Calu3 (cell line): ENCODE measurements at regions not wholly inside any gene's neighbourhood (a gene's known extent, or its start where the extent isn't known, plus 50 kb on each side); places are given as distances from the start of the nearest gene placed in this dataset.

ENCODE experiments used
- BruUV-seq: library from RNA; stranded (reverse); fragments of 400-500 nt; replicated peaks from 2 replicates; lab custom pipeline; 2021; lab: Mats Ljungman, UMichigan
- CTCF ChIA-PET: fragments of 300-600 bp; sonication (Branson Sonifier 250); formaldehyde crosslinking; loops from one replicate; lab custom pipeline; 2022; ENCODE audit warnings: antibody characterized with exemption; lab: Charles Lee
- DNase-seq: peaks from one replicate; pipeline ENCODE4 v3.0.0; 2022
- H3K27ac Mint-ChIP-seq: one replicate; pipeline ENCODE4 v1.8.0; 2022; ENCODE audit warnings: mixed read lengths; ENCODE audit not compliant: unreplicated experiment
- H3K27me3 Mint-ChIP-seq: one replicate; pipeline ENCODE4 v1.8.0; 2022; ENCODE audit warnings: mixed read lengths; ENCODE audit not compliant: unreplicated experiment
- H3K36me3 Mint-ChIP-seq: one replicate; pipeline ENCODE4 v1.8.0; 2022; ENCODE audit warnings: mild to moderate bottlenecking, moderate library complexity, mixed read lengths; ENCODE audit not compliant: insufficient read depth, unreplicated experiment
- H3K4me1 Mint-ChIP-seq: one replicate; pipeline ENCODE4 v1.8.0; 2022; ENCODE audit warnings: mild to moderate bottlenecking, low read depth, mixed read lengths; ENCODE audit not compliant: unreplicated experiment
- H3K4me3 Mint-ChIP-seq: one replicate; pipeline ENCODE4 v1.8.0; 2022; ENCODE audit warnings: mild to moderate bottlenecking, low read depth, moderate library complexity, mixed read lengths; ENCODE audit not compliant: unreplicated experiment
- H3K9me3 Mint-ChIP-seq: one replicate; pipeline ENCODE4 v1.8.0; 2022; ENCODE audit warnings: low read depth, mixed read lengths; ENCODE audit not compliant: unreplicated experiment
- intact Hi-C: fragments of 100-400 bp; cut with micrococcal nuclease; formaldehyde crosslinking; loops from one replicate; pipeline ENCODE4 v1.10.0; 2022; ENCODE audit not compliant: unreplicated experiment
- TF ChIP-seq, protein P1 (sequence below): fragments of 200-600 bp; IDR thresholded peaks from one replicate; pipeline ENCODE4 v1.8.0; 2022; ENCODE audit warnings: antibody characterized with exemption; ENCODE audit not compliant: unreplicated experiment

DNA sequence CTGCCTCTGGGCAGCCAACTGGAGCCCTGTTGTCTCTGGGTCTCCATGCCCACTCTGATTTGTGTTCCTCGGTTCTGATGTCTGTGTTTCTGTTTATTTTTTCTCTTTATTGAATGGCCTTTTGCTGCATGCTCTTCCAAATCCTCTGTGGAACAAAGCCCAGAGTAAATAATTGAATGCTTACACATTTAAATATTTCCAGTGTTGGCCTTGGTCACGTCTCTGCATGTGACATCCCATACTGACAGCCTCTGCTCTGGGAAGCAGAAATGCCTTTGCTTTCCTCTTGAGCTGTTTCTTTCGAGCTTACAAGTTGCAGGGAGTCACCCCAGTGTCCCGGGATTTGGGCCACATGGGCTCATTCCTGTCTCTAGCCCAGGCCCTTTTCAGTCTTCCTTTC lies 267.9 kb downstream of the PTPRU start:
- peaks cover 94% of the 10 kb centered on the region for H3K27me3 Mint-ChIP-seq
- peaks cover 2% of the 10 kb centered on the region for H3K9me3 Mint-ChIP-seq
- no peak for DNase-seq
- BruUV-seq, result no TSS peak
- TF ChIP-seq, protein P1, sequence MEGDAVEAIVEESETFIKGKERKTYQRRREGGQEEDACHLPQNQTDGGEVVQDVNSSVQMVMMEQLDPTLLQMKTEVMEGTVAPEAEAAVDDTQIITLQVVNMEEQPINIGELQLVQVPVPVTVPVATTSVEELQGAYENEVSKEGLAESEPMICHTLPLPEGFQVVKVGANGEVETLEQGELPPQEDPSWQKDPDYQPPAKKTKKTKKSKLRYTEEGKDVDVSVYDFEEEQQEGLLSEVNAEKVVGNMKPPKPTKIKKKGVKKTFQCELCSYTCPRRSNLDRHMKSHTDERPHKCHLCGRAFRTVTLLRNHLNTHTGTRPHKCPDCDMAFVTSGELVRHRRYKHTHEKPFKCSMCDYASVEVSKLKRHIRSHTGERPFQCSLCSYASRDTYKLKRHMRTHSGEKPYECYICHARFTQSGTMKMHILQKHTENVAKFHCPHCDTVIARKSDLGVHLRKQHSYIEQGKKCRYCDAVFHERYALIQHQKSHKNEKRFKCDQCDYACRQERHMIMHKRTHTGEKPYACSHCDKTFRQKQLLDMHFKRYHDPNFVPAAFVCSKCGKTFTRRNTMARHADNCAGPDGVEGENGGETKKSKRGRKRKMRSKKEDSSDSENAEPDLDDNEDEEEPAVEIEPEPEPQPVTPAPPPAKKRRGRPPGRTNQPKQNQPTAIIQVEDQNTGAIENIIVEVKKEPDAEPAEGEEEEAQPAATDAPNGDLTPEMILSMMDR, result no peak
- intact Hi-C loops, result loop anchor here (10.0 kb wide), 1 partner anchor 1201 kb away; no protein-coding TSS in a partner anchor
- CTCF ChIA-PET, result no interaction called here
- no peaks in the 10 kb centered on the region for H3K36me3 Mint-ChIP-seq
- H3K27ac Mint-ChIP-seq, result no peak overlapping the region
- no peak overlapping the region for H3K4me3 Mint-ChIP-seq
- H3K4me1 Mint-ChIP-seq, result no peaks in the 10 kb centered on the region

DNA sequence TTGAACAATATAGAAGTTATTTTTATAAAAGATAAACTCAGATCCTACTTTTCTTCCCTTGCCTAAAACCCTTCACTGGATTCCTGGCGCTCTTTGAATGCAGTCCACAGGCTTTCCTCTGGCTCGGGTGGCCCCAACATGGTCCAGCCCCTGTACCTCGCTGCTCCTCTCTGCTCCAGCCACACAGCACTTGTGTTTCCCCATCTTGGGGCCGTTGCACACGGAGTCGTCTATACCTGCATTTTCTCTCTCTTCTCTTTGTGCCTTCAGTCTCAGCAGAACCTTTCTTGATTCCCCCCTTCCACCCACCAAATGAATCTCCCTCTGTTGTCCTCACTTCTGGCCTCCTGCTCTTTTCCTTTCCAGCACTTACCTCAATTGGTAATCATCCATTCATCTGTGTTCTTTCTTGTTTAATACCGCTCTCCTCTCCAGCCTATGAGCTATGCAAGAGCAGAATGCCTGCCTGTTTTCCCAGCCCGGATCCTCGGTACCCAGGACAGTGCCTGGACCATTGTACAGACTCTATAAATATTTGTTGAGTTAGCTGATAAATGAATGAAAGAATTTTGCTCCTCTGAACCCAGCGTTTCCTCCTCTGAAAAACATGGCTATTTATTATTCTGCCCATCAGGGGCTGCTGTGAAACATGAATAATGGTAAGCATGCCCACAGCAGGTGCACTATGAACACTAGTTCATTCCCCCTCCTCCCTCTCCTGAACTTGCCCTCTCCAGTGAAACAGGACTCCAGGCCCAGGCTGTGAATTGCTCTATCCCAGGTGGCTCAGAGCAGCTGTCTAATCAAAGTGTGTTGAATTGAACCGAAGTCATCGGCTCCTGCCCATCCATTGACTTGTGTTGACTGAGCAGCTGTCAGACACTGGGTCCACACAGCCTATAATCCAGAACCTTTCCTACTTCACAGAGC lies 266.9 kb downstream of the PTPRU start:
- no peak for DNase-seq
- Mint-ChIP-seq H3K27ac (no peak overlapping the region), H3K4me1 (no peaks in the 10 kb centered on the region), H3K27me3 (peaks cover 94% of the 10 kb centered on the region), H3K9me3 (peaks cover 2% of the 10 kb centered on the region), H3K36me3 (no peaks in the 10 kb centered on the region), H3K4me3 (no peak overlapping the region)
- no TSS peak for BruUV-seq
- intact Hi-C loops, result loop anchor here (10.0 kb wide), 1 partner anchor 1202 kb away; no protein-coding TSS in a partner anchor
- TF ChIP-seq, protein P1, result no peak
- CTCF ChIA-PET, result no interaction called here

DNA sequence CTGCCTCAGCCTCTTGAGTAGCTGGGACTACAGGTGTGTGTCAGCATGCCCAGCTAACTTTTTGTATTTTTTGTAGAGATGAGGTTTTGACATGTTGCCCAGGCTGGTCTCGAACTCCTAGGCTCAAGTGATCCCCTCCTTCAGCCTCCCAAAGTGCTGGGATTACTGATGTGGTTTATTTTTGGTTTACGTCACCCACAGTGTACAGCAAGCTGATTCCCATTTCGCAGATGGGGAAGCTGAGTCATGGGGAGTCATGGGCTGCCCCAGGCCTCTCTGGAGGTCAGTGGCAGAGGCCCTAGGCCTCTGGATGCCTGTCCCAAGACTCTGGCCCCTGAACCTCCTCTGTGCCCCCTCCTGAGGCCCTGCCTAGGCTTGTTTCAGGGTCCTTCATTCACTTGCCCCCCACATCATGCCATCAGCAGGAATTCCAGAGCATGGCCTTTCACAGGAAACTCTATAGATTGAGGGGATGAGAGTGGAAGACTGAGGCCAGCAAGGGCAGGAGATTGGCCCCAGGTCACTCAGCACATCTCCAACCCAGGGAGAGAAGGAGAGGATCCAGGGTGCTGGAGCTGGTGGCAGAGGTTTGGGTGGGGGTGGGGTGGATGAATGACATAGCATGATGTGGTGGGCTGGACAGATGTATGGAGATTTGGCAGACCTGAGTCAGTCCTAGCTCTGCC lies 266.0 kb downstream of the PTPRU start:
- H3K4me1 Mint-ChIP-seq, result no peaks in the 10 kb centered on the region
- H3K27me3 Mint-ChIP-seq, result peaks cover 94% of the 10 kb centered on the region
- peaks cover 2% of the 10 kb centered on the region for H3K9me3 Mint-ChIP-seq
- intact Hi-C loops, result loop anchor here (10.0 kb wide), 1 partner anchor 1202 kb away; no protein-coding TSS in a partner anchor
- CTCF ChIA-PET, result no interaction called here
- no peak overlapping the region for H3K4me3 Mint-ChIP-seq
- H3K36me3 Mint-ChIP-seq, result no peaks in the 10 kb centered on the region
- TF ChIP-seq, protein P1, result no peak
- DNase-seq, result no peak
- no TSS peak for BruUV-seq
- no peak overlapping the region for H3K27ac Mint-ChIP-seq

DNA sequence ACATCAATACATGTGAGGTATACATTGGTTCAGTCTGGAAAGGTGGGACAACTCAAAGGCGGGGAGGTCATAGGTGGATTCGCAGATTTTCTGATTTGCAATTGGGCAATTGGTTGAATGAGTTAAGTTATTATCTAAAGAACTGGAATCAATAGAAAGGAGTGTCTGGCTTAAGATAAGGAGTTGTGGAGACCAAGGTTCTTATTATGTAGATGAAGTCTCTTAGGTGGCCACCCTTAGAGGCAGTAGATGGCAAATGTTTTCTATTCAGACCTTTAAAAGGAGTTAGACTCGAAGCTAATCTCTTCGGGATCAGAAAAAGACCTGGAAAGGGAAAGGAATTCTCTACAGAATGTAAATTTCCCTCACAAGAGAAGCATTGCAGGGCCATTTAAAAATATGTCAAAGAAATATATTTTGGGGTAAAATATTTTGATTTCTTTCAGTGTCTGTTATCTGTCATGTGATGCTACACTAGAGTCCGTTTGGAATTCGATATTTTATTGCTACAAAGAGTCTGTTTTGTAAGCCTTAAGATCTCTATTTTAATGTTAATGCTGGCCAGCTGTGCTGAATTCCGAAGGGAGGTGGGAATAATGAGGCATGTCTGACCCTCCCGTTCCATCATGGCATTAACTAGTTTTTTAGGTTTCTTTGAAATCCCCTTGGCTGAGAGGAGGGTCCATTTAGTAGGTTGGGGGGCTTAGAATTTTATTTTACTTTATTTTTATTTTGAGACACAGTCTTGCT lies 265.1 kb downstream of the PTPRU start:
- H3K4me1 Mint-ChIP-seq, result no peaks in the 10 kb centered on the region
- CTCF ChIA-PET, result no interaction called here
- no peaks in the 10 kb centered on the region for H3K36me3 Mint-ChIP-seq
- peaks cover 94% of the 10 kb centered on the region for H3K27me3 Mint-ChIP-seq
- H3K9me3 Mint-ChIP-seq, result peaks cover 2% of the 10 kb centered on the region
- BruUV-seq, result no TSS peak
- intact Hi-C loops, result loop anchor here (10.0 kb wide), 1 partner anchor 1203 kb away; no protein-coding TSS in a partner anchor
- TF ChIP-seq, protein P1, result no peak
- no peak overlapping the region for H3K4me3 Mint-ChIP-seq
- no peak for DNase-seq
- H3K27ac Mint-ChIP-seq, result no peak overlapping the region
